H9 (cell line): ENCODE measurements at regions not wholly inside any gene's neighbourhood (a gene's known extent, or its start where the extent isn't known, plus 50 kb on each side); places are given as distances from the start of the nearest gene placed in this dataset.

ENCODE experiments used
- DNase-seq: peaks from one replicate; pipeline ENCODE4 v3.0.0-alpha.2; 2017
- H2AFZ ChIP-seq: one replicate; pipeline ENCODE4 v1.6.1; 2013; ENCODE audit warnings: mild to moderate bottlenecking, low read length, control low read depth, moderate library complexity
- H2AK5ac ChIP-seq: 2 replicates; pipeline ENCODE4 v1.6.1; 2013; ENCODE audit warnings: low read length, control low read depth, mixed read lengths; ENCODE audit not compliant: insufficient read length
- H2BK120ac ChIP-seq: one replicate; pipeline ENCODE4 v1.6.1; 2013; ENCODE audit warnings: low read depth, mild to moderate bottlenecking, low read length, control low read depth, inconsistent platforms; ENCODE audit not compliant: poor library complexity, severe bottlenecking
- H2BK12ac ChIP-seq: 2 replicates; pipeline ENCODE4 v1.6.1; 2013; ENCODE audit warnings: low read length, control low read depth, mixed read lengths, low read depth; ENCODE audit not compliant: insufficient read length
- H2BK15ac ChIP-seq: 2 replicates; pipeline ENCODE4 v1.6.1; 2013; ENCODE audit warnings: low read depth, low read length, control low read depth
- H2BK20ac ChIP-seq: one replicate; pipeline ENCODE4 v1.6.1; 2013; ENCODE audit warnings: low read depth, mild to moderate bottlenecking, low read length, control low read depth, inconsistent platforms; ENCODE audit not compliant: poor library complexity, severe bottlenecking
- H2BK5ac ChIP-seq: 2 replicates; pipeline ENCODE4 v1.6.1; 2013; ENCODE audit warnings: low read length, control low read depth, mixed read lengths; ENCODE audit not compliant: insufficient read length
- H3K14ac ChIP-seq: 2 replicates; pipeline ENCODE4 v1.6.1; 2013; ENCODE audit warnings: low read length, control low read depth; ENCODE audit not compliant: insufficient read depth
- H3K18ac ChIP-seq: 2 replicates; pipeline ENCODE4 v1.6.1; 2013; ENCODE audit warnings: low read depth, mild to moderate bottlenecking, mixed read lengths, low read length, control low read depth; ENCODE audit not compliant: insufficient read length
- H3K23ac ChIP-seq: 2 replicates; pipeline ENCODE4 v1.6.1; 2013; ENCODE audit warnings: low read length, control low read depth, mixed read lengths, low read depth; ENCODE audit not compliant: insufficient read length
- H3K23me2 ChIP-seq: 2 replicates; pipeline ENCODE4 v1.6.1; 2013; ENCODE audit warnings: low read depth, mild to moderate bottlenecking, mixed read lengths, low read length, control low read depth; ENCODE audit not compliant: insufficient read length, poor library complexity, severe bottlenecking
- H3K27ac ChIP-seq: 2 replicates; pipeline ENCODE4 v1.5.1; 2013; ENCODE audit warnings: low read length, control low read depth, mixed read lengths, low read depth; ENCODE audit not compliant: insufficient read length
- H3K27me3 ChIP-seq: 2 replicates; pipeline ENCODE4 v1.6.1; 2013; ENCODE audit warnings: low read length, control low read depth, inconsistent platforms; ENCODE audit not compliant: insufficient read depth
- H3K4ac ChIP-seq: 2 replicates; pipeline ENCODE4 v1.6.1; 2013; ENCODE audit warnings: low read depth, mild to moderate bottlenecking, control low read depth, inconsistent platforms, low read length, moderate library complexity
- H3K4me1 ChIP-seq: 2 replicates; pipeline ENCODE4 v1.6.1; 2013; ENCODE audit warnings: low read length, control low read depth, inconsistent platforms; ENCODE audit not compliant: insufficient read depth
- H3K4me2 ChIP-seq: 2 replicates; pipeline ENCODE4 v1.6.1; 2013; ENCODE audit warnings: low read length, control low read depth, mixed read lengths; ENCODE audit not compliant: insufficient read length, insufficient read depth
- H3K56ac ChIP-seq: 2 replicates; pipeline ENCODE4 v1.6.1; 2013; ENCODE audit warnings: low read depth, mild to moderate bottlenecking, mixed read lengths, low read length, control low read depth; ENCODE audit not compliant: insufficient read length
- H3K79me1 ChIP-seq: 2 replicates; pipeline ENCODE4 v1.6.1; 2013; ENCODE audit warnings: low read depth, mild to moderate bottlenecking, moderate library complexity, low read length, control low read depth, inconsistent platforms; ENCODE audit not compliant: insufficient read depth, poor library complexity, severe bottlenecking
- H3K79me2 ChIP-seq: 2 replicates; pipeline ENCODE4 v1.6.1; 2013; ENCODE audit warnings: low read length, control low read depth, inconsistent platforms; ENCODE audit not compliant: insufficient read depth
- H3K9ac ChIP-seq: 2 replicates; pipeline ENCODE4 v1.6.1; 2013; ENCODE audit warnings: low read length, control low read depth, mixed read lengths; ENCODE audit not compliant: insufficient read length; ENCODE audit errors: extremely low read depth
- H3K9me3 ChIP-seq: one replicate; pipeline ENCODE4 v1.6.1; 2013; ENCODE audit warnings: low read depth, low read length, inconsistent platforms; ENCODE audit not compliant: control insufficient read depth
- H3T11ph ChIP-seq: one replicate; pipeline ENCODE4 v1.6.1; 2013; ENCODE audit warnings: mild to moderate bottlenecking, low read length, control low read depth, inconsistent platforms
- H4K20me1 ChIP-seq: one replicate; pipeline ENCODE4 v1.6.1; 2013; ENCODE audit not compliant: control insufficient read depth, insufficient read length, insufficient read depth
- H4K5ac ChIP-seq: 2 replicates; pipeline ENCODE4 v1.6.1; 2013; ENCODE audit warnings: low read depth, mild to moderate bottlenecking, mixed read lengths, low read length, control low read depth; ENCODE audit not compliant: insufficient read length
- H4K8ac ChIP-seq: replicated peaks from 2 replicates; pipeline ENCODE4 v1.6.1; 2013; ENCODE audit warnings: low read length, control low read depth, mixed read lengths, low read depth; ENCODE audit not compliant: insufficient read length
- H4K91ac ChIP-seq: 2 replicates; pipeline ENCODE4 v1.6.1; 2013; ENCODE audit warnings: low read depth, mild to moderate bottlenecking, moderate library complexity, mixed read lengths, low read length, control low read depth; ENCODE audit not compliant: insufficient read length
- H3K27ac Mint-ChIP-seq, 3 experiments: 2 replicates in 2 of 3; 3 replicates in 1 of 3; pipeline ENCODE4 v1.8.0; 2020 to 2021; ENCODE audit warnings: mixed read lengths in 3 of 3, mild to moderate bottlenecking in 1 of 3, moderate library complexity in 1 of 3
- H3K27me3 Mint-ChIP-seq: 2 replicates; pipeline ENCODE4 v1.8.0; 2021; ENCODE audit warnings: low read depth, mild to moderate bottlenecking, moderate library complexity, mixed read lengths
- H3K36me3 Mint-ChIP-seq, 3 experiments: 2 replicates in 2 of 3; 3 replicates in 1 of 3; pipeline ENCODE4 v1.8.0; 2020 to 2021; ENCODE audit warnings: low read depth in 3 of 3, mixed read lengths in 3 of 3; ENCODE audit not compliant: insufficient read depth in 1 of 3
- H3K4me1 Mint-ChIP-seq, 2 experiments: 2 replicates each; pipeline ENCODE4 v1.8.0; 2020; ENCODE audit warnings: mixed read lengths in 2 of 2
- H3K4me3 Mint-ChIP-seq, 2 experiments: 2 replicates in 1 of 2; 3 replicates in 1 of 2; pipeline ENCODE4 v1.8.0; 2020 to 2021; ENCODE audit warnings: mild to moderate bottlenecking in 2 of 2, mixed read lengths in 2 of 2, moderate library complexity in 1 of 2
- H3K9me3 Mint-ChIP-seq, 2 experiments: 2 replicates in 1 of 2; 3 replicates in 1 of 2; pipeline ENCODE4 v1.8.0; 2020; ENCODE audit warnings: mild to moderate bottlenecking in 2 of 2, mixed read lengths in 2 of 2, moderate library complexity in 1 of 2
- WGBS: extraction: QIAGEN DNeasy Blood & Tissue Kit; methylation state at CpG from one replicate; pipeline ENCODE4 v1.1.7; 2013; ENCODE audit warnings: missing lambda C conversion rate, low lambda C conversion rate, mixed read lengths; ENCODE audit not compliant: insufficient read length; ENCODE audit errors: extremely low coverage; 5-methylcytosine and 5-hydroxymethylcytosine counted together
- TF ChIP-seq, protein P1 (sequence below): fragments of 200-600 bp; sonication (generic); conservative IDR thresholded peaks from 3 replicates; pipeline ENCODE4 v1.8.0; 2021; ENCODE audit warnings: antibody characterized with exemption, mild to moderate bottlenecking

DNA sequence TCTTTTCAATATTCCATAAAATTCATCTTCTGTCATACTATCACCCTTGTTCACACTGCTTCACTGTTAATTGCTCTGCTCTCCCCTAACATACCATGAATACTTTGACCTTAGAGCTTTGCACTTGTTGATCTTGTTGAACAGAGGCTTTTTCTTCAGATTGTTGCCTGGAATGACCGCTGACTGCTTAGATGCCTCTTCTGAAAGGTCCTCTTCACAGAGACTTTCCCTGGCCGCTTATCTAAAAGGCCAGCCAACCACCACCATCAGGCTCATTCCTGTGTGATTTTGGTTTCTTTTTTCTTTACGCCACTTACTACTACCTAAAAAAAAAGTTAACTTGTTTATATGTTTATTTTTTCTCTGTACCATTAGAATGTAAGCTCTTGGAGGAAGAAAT, 667.7 kb downstream of the STPG2 start:
- H2AK5ac ChIP-seq = no peak overlapping the region
- H3K9ac ChIP-seq = no peak overlapping the region
- Mint-ChIP-seq H3K27me3 (no peaks in the 10 kb centered on the region), H3K9me3 (peaks cover 0 to 3% of the 10 kb centered on the region in 2 experiments; a peak in 3 of 5 replicates), H3K4me3 (no peak overlapping the region), H3K27ac (no peak overlapping the region), H3K4me1 (peaks cover 0 to 3% of the 10 kb centered on the region in 2 experiments; a peak in 1 of 4 replicates), H3K36me3 (peaks cover 0 to 8% (median 2%) of the 10 kb centered on the region in 3 experiments; a peak in 3 of 7 replicates)
- H4K91ac ChIP-seq = no peak overlapping the region
- no peak for DNase-seq
- H3K27ac ChIP-seq = no peak overlapping the region
- no peaks in the 10 kb centered on the region for H3K4me1 ChIP-seq
- no CpG with 5 or more reads among the region's 3 CpGs for WGBS
- no peaks in the 10 kb centered on the region for H4K20me1 ChIP-seq
- no peak overlapping the region for H3K23ac ChIP-seq
- H2BK12ac ChIP-seq = no peak overlapping the region
- H3T11ph ChIP-seq = no peak overlapping the region
- no peak overlapping the region for H2BK15ac ChIP-seq
- H3K56ac ChIP-seq = no peak overlapping the region
- H2BK5ac ChIP-seq = no peak overlapping the region
- no peaks in the 10 kb centered on the region for H3K23me2 ChIP-seq
- no peak overlapping the region for H3K4ac ChIP-seq
- no peak overlapping the region for H3K18ac ChIP-seq
- no peak overlapping the region for H4K8ac ChIP-seq
- no peaks in the 10 kb centered on the region for H3K79me1 ChIP-seq
- no peak overlapping the region for H2BK120ac ChIP-seq
- no peak overlapping the region for H3K14ac ChIP-seq
- H4K5ac ChIP-seq = no peak overlapping the region
- no peak overlapping the region for H2BK20ac ChIP-seq
- H3K79me2 ChIP-seq = no peaks in the 10 kb centered on the region
- TF ChIP-seq, protein P1, sequence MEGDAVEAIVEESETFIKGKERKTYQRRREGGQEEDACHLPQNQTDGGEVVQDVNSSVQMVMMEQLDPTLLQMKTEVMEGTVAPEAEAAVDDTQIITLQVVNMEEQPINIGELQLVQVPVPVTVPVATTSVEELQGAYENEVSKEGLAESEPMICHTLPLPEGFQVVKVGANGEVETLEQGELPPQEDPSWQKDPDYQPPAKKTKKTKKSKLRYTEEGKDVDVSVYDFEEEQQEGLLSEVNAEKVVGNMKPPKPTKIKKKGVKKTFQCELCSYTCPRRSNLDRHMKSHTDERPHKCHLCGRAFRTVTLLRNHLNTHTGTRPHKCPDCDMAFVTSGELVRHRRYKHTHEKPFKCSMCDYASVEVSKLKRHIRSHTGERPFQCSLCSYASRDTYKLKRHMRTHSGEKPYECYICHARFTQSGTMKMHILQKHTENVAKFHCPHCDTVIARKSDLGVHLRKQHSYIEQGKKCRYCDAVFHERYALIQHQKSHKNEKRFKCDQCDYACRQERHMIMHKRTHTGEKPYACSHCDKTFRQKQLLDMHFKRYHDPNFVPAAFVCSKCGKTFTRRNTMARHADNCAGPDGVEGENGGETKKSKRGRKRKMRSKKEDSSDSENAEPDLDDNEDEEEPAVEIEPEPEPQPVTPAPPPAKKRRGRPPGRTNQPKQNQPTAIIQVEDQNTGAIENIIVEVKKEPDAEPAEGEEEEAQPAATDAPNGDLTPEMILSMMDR = no peak
- H3K27me3 ChIP-seq = no peaks in the 10 kb centered on the region
- no peaks in the 10 kb centered on the region for H3K9me3 ChIP-seq
- H2AFZ ChIP-seq = no peak overlapping the region
- no peak overlapping the region for H3K4me2 ChIP-seq
